ENCODE measurements at regions not wholly inside any gene's neighbourhood (a gene's known extent, or its start where the extent isn't known, plus 50 kb on each side); places are given as distances from the start of the nearest gene placed in this dataset.

GRCh38 chr21:14758849-14759248 is 212.7 kb upstream of the SAMSN1 start:
- H3K4me3 ChIP-seq = no peak overlapping the region
- ATAC-seq (peak; percentile 10; the same call in 2 of the 3 replicates), DNase-seq (ENCODE audit: extremely low read depth in 1 of 4, low spot score in 3 of 4) (peak in 1 of 4 experiments; percentile 57), FAIRE-seq (no peak)
- H3K9me3 ChIP-seq (replicated peaks; ENCODE audit: control insufficient read depth, insufficient read depth, low read depth, low read length) = no peaks in the 10 kb centered on the region; the same call in 1 of the 2 replicates
- in situ Hi-C loops (cut with MboI) (no loop called here), intact Hi-C loops (cut with micrococcal nuclease) (loop anchor here (10.0 kb wide), 1 partner anchor 976 kb away; no protein-coding TSS in a partner anchor)
- H3K36me3 ChIP-seq (ENCODE audit: control insufficient read depth, insufficient read depth, low read length) = peaks cover 22% of the 10 kb centered on the region; the same call in 2 of the 3 replicates
- H3K27ac ChIP-seq (ENCODE audit: extremely low read depth, low read depth, low read length) = peak overlapping the region; percentile 43
- no peaks in the 10 kb centered on the region for H4K20me1 ChIP-seq (replicated peaks; ENCODE audit: control insufficient read depth, insufficient read depth, low read length)
- no peak overlapping the region for H2AFZ ChIP-seq (ENCODE audit: low read depth, low read length)
- H3K4me1 ChIP-seq (replicated peaks in 1 of 2; ENCODE audit: control insufficient read depth in 2 of 2, insufficient read depth in 2 of 2, low read length in 2 of 2) = peaks cover 6 to 27% of the 10 kb centered on the region in 2 experiments; a peak in 3 of 5 replicates
- CTCF ChIA-PET (ENCODE audit: low intra/inter-chr PET ratio) = no interaction called here
- no peaks in the 10 kb centered on the region for H3K9me1 ChIP-seq (ENCODE audit: control insufficient read depth, insufficient read depth, low read length)
- POLR2A ChIA-PET = no interaction called here
- H3K4me2 ChIP-seq (ENCODE audit: insufficient read depth, low read length) = 0 out of 2 replicates have a peak overlapping the region, but pooled peaks have one; percentile 13
- H3K79me2 ChIP-seq (ENCODE audit: control insufficient read depth, insufficient read depth, low read length) = peaks cover 86% of the 10 kb centered on the region
- peak overlapping the region in 1 of 2 experiments; percentile 5; a peak in 2 of 4 replicates for H3K9ac ChIP-seq (ENCODE audit: insufficient read depth in 1 of 2, low read depth in 2 of 2, low read length in 2 of 2)
- no peaks in the 10 kb centered on the region for H3K27me3 ChIP-seq (ENCODE audit: control insufficient read depth in 2 of 2, insufficient read depth in 2 of 2, low read length in 2 of 2)
- no TSS peak for BruUV-seq (replicated peaks)
- TF ChIP-seq ZNF140 (CRISPR knock-in tag; IDR thresholded peaks at IDR 0.05) (no peak), ZNF592 (IDR thresholded peaks at IDR 0.05) (0 out of 2 replicates have a peak, but pooled peaks have one; percentile 10), ZBED1 (IDR thresholded peaks at IDR 0.05) (no peak), ZNF695 (CRISPR knock-in tag; IDR thresholded peaks at IDR 0.05) (no peak), PBX2 (CRISPR knock-in tag; IDR thresholded peaks at IDR 0.05; ENCODE audit: low read depth) (no peak), PBX2 (tag; conservative IDR thresholded peaks at IDR 0.05; ENCODE audit: low read depth) (no peak), NFE2L1 (tag; IDR thresholded peaks at IDR 0.05; ENCODE audit: borderline replicate concordance, low read depth) (no peak), TBP (optimal IDR thresholded peaks at IDR 0.05; ENCODE audit: low read depth, low read length) (no peak), CREM (IDR thresholded peaks at IDR 0.05; ENCODE audit: low read depth) (no peak), BACH1 (tag; IDR thresholded peaks at IDR 0.05) (no peak), SRF (CRISPR knock-in tag; IDR thresholded peaks at IDR 0.05) (peak in 1 of 2 experiments; percentile 67; a peak in 1 of 4 replicates), TFE3 (CRISPR knock-in tag; IDR thresholded peaks at IDR 0.05) (no peak)

Data from K562 (cell line).